Esophagus squamous epithelium (tissue), 5 donors: ENCODE measurements at regions not wholly inside any gene's neighbourhood (a gene's known extent, or its start where the extent isn't known, plus 50 kb on each side); places are given as distances from the start of the nearest gene placed in this dataset.

Experiments used
- DNase-seq: peaks from one replicate; lab custom pipeline; 2025; lab: John Stamatoyannopoulos, UW
- H3K27ac ChIP-seq, 4 donors: fragments of 200-600 bp; sonication (generic); one replicate each; pipeline ENCODE4 v1.5.1; 2016 to 2019; ENCODE audit warnings: mild to moderate bottlenecking in 1 of 4
- H3K27me3 ChIP-seq, 4 donors: fragments of 200-600 bp; sonication (generic); 1 replicate in 3 of 4; 2 replicates in 1 of 4; pipeline versions ENCODE4 v1.5.1 to v1.6.0; 2017 to 2021; ENCODE audit warnings: antibody characterized with exemption in 1 of 4
- H3K36me3 ChIP-seq, 3 donors: fragments of 200-600 bp; sonication (generic); one replicate each; pipeline ENCODE4 v1.5.1; 2016 to 2019
- H3K4me1 ChIP-seq, 3 donors: fragments of 200-600 bp; sonication (generic); one replicate each; pipeline ENCODE4 v1.5.1; 2017 to 2019
- H3K4me3 ChIP-seq, 4 donors: fragments of 200-600 bp; sonication (generic); 1 replicate in 3 of 4; 2 replicates in 1 of 4; pipeline ENCODE4 v1.5.1; 2016 to 2019; ENCODE audit warnings: mild to moderate bottlenecking in 2 of 4, moderate library complexity in 1 of 4
- H3K9me3 ChIP-seq, 3 donors: fragments of 200-600 bp; sonication (generic); one replicate each; pipeline ENCODE4 v1.5.1; 2016 to 2019
- CTCF ChIP-seq, 6 experiments: fragments of 450-650 bp in 4 of 6; fragments of 200-600 bp in 2 of 6; sonication (generic) in 2 of 6; IDR thresholded peaks; one replicate each; pipeline ENCODE4 v1.5.1; 2016 to 2019; ENCODE audit warnings: antibody characterized with exemption in 6 of 6, mild to moderate bottlenecking in 4 of 6, moderate library complexity in 4 of 6
- POLR2A ChIP-seq, 4 donors: fragments of 450-650 bp; IDR thresholded peaks; one replicate each; pipeline ENCODE4 v1.6.1; 2017; ENCODE audit warnings: antibody characterized with exemption in 4 of 4, mild to moderate bottlenecking in 4 of 4, moderate library complexity in 3 of 4
- WGBS, 2 donors: methylation state at CpG; one replicate each; pipeline ENCODE4 v1.1.5; 2018; 5-methylcytosine and 5-hydroxymethylcytosine counted together
- intact Hi-C: fragments of 100-400 bp; cut with DNase I; formaldehyde crosslinking; loops from one replicate; pipeline ENCODE4 v1.15.0; 2022
- donor health status: DM: yes; HTN: yes; CAD: no.

DNA sequence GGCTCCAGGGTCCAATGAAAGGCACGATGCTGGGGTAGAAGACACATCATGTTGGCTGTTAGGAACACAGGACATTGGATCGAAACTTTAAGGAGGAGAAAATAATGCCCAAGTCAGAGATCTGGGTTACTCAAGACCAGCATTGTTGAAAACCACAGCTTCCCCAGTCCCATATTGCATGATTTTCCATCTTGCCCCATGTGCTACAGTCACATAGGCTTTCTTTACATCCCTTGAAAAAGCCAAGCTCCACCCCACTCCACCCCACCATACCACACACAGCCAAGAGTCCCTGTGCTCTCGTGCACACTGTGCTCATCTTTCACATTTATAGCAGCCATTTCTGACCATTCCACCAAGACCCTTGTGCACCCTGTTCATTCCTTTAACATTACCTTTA lies 636.2 kb downstream of the DIAPH3 start:
- intact Hi-C loops: no loop called here

GRCh38 chr13:59531571-59532091 lies 632.1 kb downstream of the DIAPH3 start:
- no peaks in the 10 kb centered on the region for H3K9me3 ChIP-seq

More for the DNA sequence above, 636.2 kb downstream of the DIAPH3 start:
- Histone ChIP-seq H3K4me1 (peaks cover 4 to 22% (median 5%) of the 10 kb centered on the region in 3 donors), H3K4me3 (no peak overlapping the region), H3K27ac (no peak overlapping the region), H3K27me3 (no peaks in the 10 kb centered on the region), H3K9me3 (no peaks in the 10 kb centered on the region), H3K36me3 (no peaks in the 10 kb centered on the region)
- no peak for DNase-seq
- 54 to 83% methylated on average over 3 of the region's 3 CpGs for WGBS, 2 donors
- TF ChIP-seq POLR2A (IDR thresholded peaks at IDR 0.05) (no peak), CTCF (IDR thresholded peaks at IDR 0.05) (no peak)

GRCh38 chr13:59532405-59532804 lies 631.3 kb downstream of the DIAPH3 start:
- H3K27ac ChIP-seq: peak overlapping the region in 2 of 4 donors; percentile 25 to 34
- intact Hi-C loops: no loop called here

More at GRCh38 chr13:59531571-59532091, 632.1 kb downstream of the DIAPH3 start:
- 14 to 19% methylated on average over 9 of the region's 9 CpGs for WGBS, 2 donors
- TF ChIP-seq POLR2A (IDR thresholded peaks at IDR 0.05) (no peak), CTCF (IDR thresholded peaks at IDR 0.05) (no peak)
- DNase-seq: peak; percentile 8
- Histone ChIP-seq H3K4me3 (no peak overlapping the region), H3K27ac (peak overlapping the region in 3 of 4 donors; percentile 11 to 43 (median 34)), H3K27me3 (no peaks in the 10 kb centered on the region), H3K4me1 (peaks cover 4 to 25% (median 5%) of the 10 kb centered on the region in 3 donors), H3K36me3 (no peaks in the 10 kb centered on the region)
- intact Hi-C loops: no loop called here

GRCh38 chr13:59533561-59534555 lies 629.9 kb downstream of the DIAPH3 start:
- Histone ChIP-seq H3K9me3 (no peaks in the 10 kb centered on the region), H3K27ac (no peak overlapping the region), H3K36me3 (no peaks in the 10 kb centered on the region), H3K4me3 (no peak overlapping the region), H3K4me1 (peaks cover 4 to 25% (median 5%) of the 10 kb centered on the region in 3 donors), H3K27me3 (no peaks in the 10 kb centered on the region)
- intact Hi-C loops: no loop called here
- WGBS, 2 donors: 63 to 69% methylated on average over 3 of the region's 3 CpGs
- TF ChIP-seq POLR2A (IDR thresholded peaks at IDR 0.05): no peak
- TF ChIP-seq CTCF (IDR thresholded peaks at IDR 0.05): no peak
- no peak for DNase-seq

More at GRCh38 chr13:59532405-59532804, 631.3 kb downstream of the DIAPH3 start:
- no peak overlapping the region for H3K4me3 ChIP-seq
- peaks cover 4 to 25% (median 5%) of the 10 kb centered on the region in 3 donors for H3K4me1 ChIP-seq
- 56 to 66% methylated on average over 2 of the region's 2 CpGs for WGBS, 2 donors
- TF ChIP-seq POLR2A (IDR thresholded peaks at IDR 0.05) (no peak), CTCF (IDR thresholded peaks at IDR 0.05) (no peak)
- no peaks in the 10 kb centered on the region for H3K36me3 ChIP-seq
- no peaks in the 10 kb centered on the region for H3K27me3 ChIP-seq
- DNase-seq: no peak
- no peaks in the 10 kb centered on the region for H3K9me3 ChIP-seq

- TF ChIP-seq CTCF (IDR thresholded peaks at IDR 0.05): no peak
- no peak for TF ChIP-seq POLR2A (IDR thresholded peaks at IDR 0.05)
- Histone ChIP-seq H3K36me3 (no peaks in the 10 kb centered on the region), H3K27ac (no peak overlapping the region), H3K4me1 (peaks cover 4 to 25% (median 5%) of the 10 kb centered on the region in 3 donors), H3K27me3 (no peaks in the 10 kb centered on the region), H3K4me3 (no peak overlapping the region), H3K9me3 (no peaks in the 10 kb centered on the region)
- DNase-seq: no peak
- 54 to 62% methylated on average over 5 of the region's 5 CpGs for WGBS, 2 donors
- intact Hi-C loops: no loop called here
Measured at GRCh38 chr13:59534806-59535205, 628.9 kb downstream of the DIAPH3 start.
